T-helper 9 cell (primary cell): ENCODE measurements at regions not wholly inside any gene's neighbourhood (a gene's known extent, or its start where the extent isn't known, plus 50 kb on each side); places are given as distances from the start of the nearest gene placed in this dataset.
"Not testable (repeated sequence)": the region's sequence is repeated elsewhere in the genome, so short reads cannot be mapped to it uniquely, and the experiment has no call there.

ENCODE experiments used
- DNase-seq: peaks from one replicate; pipeline ENCODE4 v3.0.0-alpha.2; 2020

DNA sequence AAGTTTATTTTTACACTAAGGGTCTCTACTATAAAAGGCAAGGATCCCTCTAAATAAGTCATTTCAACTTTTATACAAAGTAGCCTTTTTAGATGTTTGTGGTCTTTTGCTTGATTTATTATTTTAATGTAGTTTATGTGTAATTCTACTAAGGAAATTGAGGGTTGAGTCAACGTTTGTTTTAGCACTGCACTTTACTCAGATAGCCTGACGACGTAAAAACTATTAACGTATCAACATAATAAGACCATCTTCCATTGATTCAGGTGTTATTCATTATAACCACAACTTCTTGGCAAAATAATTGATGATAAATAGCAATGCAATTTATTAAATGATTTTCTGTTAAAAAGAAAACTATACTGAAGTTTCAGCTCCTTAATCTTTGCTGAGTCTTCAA, 1103.6 kb upstream of the ACVR2A start:
- DNase-seq: no peak

DNA sequence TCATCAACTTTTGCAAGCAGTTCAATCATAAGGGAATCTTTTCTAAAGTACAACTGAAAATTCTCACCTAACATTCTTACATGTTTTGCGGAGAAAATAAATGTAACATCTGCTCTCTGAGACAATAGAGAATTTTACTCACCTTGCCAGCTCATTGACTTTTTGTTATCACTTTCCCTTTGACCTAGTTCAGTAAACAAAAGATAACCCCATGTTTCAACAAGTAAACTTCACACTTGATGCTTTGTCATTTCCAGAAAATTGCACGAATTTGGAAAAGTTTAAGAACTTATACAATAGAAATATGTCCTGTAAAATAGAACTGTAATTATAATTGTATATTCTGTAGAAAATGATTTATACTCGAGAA, 1110.0 kb upstream of the ACVR2A start:
- no peak for DNase-seq

DNA sequence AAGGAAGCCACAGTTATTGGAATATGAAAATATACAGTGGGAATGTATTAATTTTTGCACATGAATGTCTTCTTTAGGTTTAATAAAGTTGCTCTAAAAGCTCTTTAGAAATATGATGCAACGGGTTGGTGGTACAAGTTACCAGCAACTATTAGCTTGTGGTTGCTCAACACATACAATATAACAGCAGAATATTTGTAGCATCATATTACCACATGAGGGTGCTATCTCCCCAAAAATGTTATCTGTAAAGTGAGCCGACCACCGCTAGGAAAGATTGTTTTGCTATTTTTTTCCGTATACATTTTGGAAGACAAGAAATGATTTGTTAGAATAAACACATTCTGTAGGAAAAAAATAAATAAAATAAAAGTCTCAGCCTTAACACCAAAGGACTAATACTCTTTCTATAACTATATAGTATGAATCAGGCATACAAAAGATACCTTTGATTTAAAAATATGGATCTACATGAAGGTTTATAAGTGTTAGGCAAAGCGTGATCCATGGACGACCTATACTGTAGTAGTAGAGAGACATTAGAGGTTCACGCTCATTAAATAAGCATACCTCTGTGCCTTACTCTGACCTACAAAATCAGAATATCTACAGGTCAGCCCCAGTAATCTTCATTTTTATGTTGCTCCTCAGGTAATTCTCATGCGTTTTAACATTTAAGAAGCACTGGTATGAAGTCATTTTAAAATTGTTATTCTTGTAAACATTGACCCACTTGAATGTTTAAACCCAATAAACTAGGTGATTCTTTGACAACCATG, 1110.6 kb upstream of the ACVR2A start:
- DNase-seq: no peak

DNA sequence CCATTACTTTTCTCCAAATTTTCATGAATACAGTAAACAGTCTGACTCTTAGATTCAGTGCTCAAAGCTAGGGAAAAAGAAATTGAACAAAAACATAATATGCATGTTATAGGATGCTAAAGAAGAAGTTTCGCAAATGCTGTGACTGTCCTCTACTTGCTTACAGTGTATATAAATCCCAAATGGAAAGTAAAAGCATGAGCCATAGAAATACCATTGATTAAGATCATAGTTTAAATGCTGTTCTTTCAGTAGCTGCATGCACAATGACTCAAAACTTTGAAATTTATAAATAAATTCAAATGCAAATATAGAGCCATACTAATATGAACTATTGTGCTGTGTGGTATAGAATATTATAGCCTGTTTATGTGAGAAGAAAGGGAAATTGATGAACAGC, 1113.9 kb upstream of the ACVR2A start:
- DNase-seq: no peak

DNA sequence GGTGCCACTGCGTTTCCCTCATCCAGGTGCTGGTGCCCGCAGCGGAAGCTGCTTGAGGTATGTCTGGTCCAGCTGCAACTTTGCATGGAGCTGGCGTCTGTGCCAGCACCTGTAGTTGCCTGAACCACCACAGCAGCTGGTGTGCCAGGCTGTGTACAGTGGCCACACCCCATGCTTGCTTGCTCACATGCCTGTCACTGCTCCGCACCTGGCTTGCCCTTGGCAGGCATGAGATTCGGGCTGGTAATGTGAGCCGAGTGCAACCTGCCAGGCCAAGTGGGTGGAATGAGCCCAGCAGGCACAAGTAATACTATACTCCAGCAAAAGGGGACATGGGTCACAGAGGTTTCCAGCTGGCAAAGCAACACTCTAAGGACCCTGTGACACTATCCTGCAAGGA, 1123.3 kb upstream of the ACVR2A start:
- DNase-seq: no peak

DNA sequence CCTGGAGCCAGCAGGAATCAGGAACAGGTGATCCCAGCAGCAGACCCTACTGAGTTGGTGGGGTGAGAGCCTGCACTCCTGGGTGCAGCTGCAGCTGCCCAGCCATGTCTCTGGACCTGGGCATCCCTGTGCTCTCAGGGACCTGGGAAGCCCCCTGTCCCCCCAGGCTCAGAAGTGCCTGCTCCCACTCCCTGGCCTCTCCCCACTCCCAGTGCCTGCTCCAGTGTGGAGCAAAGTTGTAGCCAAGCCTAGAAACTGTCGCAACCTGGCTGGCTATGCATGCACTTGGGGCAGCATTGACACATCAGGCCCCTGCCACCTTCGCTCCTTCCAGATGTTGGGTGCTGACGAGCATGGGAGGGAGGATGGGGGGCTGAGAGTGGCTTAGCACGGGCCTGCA, 1124.7 kb upstream of the ACVR2A start:
- DNase-seq: no peak

DNA sequence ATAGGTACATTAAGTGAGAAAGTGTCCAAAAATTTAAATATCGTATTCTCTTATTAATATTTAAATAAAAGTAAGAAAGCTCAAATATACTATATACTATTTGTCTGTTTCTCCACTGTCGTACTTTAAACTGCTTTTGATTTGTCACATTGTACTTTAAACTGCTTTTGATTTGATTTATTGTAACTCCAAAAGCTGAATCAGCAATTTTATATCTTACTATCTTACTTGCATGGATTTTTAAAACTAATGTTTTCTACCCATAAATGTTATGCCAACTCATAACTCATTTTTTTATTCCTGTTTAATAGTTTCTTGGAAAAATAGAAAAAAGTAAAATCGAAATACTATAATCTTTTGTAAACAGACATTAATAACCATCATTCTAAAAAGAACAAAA, 1128.2 kb upstream of the ACVR2A start:
- DNase-seq: no peak

DNA sequence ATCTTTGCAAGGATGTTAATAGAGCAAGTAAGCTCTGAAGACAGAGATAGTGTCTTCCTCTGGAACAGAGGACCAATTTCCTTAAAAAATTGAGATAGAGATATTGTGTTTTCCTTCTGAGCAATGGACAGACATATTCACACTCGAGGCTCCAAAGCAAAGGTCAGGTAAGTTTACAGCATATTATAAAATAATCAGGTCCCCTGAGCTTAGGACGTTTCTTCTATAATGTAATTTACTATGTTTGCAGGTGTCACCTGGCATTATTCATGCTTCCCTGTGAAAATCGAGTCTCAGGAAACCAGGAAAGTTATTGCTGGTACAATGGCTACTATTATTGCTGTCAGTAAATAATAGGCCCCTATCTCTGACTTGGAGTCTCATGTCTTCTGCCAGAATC, 1135.8 kb upstream of the ACVR2A start:
- DNase-seq: no peak

DNA sequence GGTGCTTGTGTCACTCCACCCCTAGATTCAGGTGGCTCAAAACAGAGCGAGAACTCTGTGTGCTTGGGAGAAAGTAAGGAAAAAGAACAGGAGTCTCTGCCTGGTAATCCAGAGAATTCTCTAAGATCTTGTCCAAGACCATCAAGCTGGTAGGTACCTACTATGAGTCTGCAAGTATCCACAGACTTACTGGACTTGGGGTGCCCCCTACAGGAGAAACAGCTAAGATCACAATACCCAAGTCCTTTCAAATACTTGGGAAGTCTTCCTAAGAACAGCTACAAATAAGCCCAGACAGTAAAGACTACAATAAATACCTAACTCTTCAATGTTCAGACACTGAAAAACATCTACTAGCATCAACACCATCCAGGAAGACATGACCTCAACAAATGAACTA, 1143.6 kb upstream of the ACVR2A start:
- no peak for DNase-seq

DNA sequence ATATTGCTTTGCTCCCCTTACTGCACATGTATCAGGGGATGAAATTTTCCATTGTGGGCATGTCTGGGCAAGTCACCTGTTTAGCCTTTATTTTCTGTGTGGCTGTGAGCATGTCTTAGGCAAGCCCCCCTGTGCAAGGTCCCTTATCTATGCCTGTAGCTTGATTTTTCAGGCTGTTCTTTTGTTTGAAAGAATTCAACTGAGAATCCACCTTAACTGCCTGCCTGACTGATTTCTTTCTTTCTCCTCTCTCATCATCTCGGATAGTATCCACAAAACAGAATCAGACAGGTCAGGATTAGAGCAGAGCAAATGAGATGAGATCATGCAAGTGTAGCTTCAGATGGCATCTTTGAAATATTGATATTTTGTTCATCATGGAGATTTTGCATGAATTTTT, 1147.5 kb upstream of the ACVR2A start:
- DNase-seq: no peak

DNA sequence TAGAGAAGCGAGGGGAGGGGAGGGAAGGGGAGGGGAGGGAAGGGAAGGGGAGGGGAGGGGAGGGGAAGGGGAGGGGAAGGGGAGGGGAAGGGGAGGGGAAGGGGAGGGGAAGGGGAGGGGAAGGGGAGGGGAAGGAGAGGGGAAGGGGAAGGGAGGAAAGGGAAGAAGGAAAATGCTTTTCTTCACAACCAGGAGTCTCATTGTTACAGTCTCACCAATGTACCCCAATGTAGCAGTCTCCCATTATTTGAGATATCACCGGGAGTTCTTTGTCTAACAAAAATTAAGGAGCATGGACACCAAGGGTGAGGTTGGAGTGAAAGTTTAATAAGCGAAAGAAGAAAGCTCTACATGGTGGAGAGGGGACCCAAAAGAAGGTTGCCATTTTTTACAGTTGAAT, 1148.0 kb upstream of the ACVR2A start:
- not testable (repeated sequence) for DNase-seq

DNA sequence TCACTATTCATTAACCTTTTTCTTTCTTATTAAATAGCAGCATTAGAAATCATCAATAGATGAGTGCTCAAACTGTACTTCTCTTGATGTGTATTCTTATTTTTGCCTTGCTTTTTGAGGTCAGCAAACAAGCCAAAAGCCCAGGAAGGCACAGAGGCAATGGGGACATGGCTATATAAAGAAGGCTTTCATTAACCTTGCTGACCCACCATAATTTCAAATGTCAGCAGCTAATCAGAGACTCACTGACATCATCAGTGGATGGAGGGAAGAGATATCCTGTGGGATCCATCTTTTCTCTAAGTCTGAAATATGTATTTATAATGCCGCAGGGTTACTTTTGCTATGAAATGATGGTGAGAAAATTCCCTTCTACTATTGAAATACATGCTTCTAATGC, 1162.8 kb upstream of the ACVR2A start:
- no peak for DNase-seq

DNA sequence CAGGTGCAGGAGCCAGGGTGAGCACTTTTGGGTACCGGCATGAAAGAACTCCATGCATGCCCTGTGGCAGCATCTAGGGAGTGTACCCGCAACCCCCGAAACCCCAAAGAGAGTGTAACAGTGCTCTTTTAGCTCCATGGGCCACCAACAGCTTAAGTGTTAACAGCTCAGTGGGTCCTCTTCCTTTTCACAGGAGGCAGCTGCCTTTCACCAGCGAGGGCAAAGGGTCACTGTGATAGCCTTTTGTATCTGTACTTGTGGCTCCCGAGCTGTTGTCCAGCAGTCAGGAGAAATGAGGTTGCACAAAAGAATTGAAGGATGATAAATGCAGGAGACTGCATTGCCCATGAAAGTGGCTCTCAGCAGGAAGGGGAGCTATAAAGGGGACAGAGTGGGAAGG, 1166.3 kb upstream of the ACVR2A start:
- no peak for DNase-seq

DNA sequence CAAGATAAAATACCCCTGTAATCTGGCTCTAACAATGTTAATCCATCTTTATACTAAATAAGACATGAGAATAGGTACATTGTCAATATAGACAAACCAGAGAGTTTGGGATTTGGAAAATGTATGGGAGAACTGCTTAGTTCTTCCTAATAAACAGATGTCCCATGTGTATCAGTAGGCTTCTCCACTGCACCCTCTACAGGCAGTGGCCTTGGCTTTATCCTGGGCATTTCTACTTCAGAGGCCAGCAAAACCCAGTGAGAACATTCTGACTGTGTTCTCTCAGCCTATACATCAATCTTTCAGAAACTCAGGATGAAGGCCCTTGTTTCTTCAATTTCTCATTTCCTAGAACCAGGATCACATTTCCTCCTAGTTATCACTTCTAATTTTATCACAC, 1167.5 kb upstream of the ACVR2A start:
- DNase-seq: no peak

DNA sequence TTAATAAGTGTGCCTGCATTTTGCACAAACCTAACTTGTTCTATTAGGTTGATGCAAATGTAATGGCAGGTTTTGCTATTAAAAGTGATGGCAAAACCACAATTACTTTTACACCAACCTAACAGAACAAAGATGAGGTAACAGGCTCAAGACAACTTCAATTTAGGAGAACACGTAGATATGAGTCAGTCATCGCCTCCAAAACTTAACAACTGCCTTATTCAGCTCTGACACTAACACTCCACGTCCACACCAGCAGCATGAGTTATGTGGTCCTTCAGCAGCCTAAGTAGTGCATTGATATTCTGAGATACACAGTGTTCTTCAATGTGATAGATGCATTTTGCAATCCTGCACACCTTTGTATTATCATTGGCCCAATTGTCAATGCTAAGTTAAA, 1175.1 kb upstream of the ACVR2A start:
- DNase-seq: no peak

DNA sequence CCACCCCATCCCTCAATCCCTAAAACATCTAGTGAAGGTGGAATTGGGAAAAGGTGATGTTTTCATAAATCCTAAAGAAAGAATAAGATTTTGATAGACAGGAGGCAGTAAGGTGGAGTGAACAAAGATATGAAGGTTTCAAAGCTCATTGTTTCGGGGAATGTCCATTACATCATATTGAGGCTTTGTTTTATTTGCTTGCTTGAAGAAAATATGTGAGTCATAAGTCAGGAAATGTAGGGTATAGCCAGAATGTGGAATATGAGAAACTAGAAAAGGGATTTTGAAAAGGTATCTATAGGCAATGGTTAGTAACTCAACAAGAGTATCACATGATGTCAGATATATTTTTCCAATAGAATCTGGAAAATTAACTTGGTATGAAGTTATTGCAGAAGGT, 1178.5 kb upstream of the ACVR2A start:
- DNase-seq: no peak

DNA sequence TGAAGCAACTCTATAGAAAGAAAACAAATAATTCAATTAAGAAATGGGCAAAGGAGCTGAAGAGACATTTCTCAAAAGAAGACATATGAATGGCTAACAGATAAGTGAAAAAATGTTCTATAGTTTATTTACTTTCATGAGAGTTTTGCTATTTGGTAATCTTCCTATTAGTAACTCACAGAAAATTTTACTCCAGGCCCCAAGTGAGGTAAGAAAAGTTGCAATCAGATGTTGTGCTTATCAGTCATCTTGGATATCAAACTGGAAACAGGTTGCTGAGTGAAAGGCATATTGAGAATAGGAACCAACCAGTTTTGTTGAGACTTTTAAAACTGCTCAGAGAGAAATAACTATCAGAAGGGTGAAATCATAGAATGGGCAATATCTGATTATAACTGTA, 1179.0 kb upstream of the ACVR2A start:
- no peak for DNase-seq

DNA sequence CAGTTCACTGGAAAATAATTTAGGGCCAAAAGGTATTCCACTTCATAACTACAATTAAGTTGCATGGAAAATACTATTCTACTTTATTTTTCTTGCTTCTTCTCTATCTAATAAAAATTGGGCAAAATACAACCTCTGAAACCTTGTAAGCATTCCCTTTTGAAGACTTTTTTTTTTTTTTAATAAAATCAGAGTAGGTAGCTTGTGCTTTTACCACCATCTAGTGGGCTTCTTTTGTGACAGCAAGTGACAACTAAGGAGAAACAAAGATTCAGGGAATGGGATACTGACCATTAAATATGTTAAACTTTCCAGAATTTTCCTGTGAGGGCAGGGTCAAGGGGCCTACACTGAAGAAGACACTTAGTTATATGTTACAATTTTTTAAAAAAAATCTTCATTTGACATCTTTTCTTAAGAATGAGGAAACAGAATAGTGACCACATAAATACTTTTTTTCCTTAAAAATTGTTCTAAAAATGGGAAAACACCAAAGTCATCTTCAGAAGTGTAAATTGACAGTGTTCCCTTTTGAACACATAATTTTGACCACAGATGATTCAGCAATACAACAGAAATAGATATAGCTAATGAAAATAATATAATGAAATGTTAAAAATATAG, 1183.2 kb upstream of the ACVR2A start:
- no peak for DNase-seq

DNA sequence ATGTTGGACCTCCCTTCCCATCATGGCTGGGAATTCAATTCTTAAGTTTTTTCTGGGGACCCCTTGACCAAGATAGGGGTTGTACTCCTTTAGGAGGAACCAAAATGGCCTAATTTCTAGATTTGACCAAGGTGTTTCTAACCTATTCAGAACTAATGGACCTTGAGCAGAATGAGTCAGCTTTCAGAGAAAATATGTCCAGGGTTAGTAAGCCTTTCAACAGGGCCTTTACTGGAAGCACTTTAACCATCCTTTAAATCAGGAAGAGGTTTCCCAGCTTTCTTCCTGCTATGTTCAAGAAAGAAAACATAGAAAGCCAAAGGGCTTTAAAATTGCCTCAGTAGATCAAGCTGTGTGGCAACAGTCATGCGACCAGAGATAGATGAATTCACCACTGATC, 1184.9 kb upstream of the ACVR2A start:
- DNase-seq: no peak

DNA sequence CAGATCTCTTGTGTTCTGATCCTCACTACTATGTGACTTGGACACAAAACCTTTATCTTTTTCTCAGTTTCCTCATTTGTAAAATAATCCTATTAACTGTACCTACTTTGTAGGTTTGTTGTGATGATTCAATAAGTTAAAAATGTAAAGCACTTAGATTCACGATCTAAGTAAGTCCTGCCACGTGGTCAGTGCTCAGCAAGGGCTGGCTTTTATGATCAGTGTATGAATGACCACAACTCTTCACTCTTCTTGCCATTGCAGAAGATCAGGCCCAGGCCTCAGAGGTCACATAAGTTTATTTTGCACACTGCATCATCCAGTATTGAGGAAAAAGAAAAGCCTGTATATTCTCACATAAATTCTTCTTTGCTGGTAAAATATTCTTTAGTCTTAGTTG, 1192.5 kb upstream of the ACVR2A start:
- DNase-seq: no peak

DNA sequence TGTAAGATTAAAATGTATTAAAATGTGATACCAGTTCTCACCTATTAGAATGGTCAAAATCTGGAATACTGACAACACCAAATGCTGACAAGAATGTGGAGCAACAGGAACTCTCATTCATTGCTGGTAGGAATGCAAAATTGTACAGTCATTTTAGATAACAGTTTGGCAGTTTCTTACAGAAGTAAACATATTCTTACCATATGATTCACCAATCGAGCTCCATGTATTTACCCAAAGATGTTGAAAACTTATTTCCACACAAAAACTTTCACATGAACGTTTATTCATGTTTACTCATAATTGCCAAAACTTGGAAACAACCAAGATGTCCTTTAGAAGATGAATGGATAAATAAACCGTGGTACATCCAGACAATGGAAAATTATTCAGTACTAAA, 1193.5 kb upstream of the ACVR2A start:
- no peak for DNase-seq

DNA sequence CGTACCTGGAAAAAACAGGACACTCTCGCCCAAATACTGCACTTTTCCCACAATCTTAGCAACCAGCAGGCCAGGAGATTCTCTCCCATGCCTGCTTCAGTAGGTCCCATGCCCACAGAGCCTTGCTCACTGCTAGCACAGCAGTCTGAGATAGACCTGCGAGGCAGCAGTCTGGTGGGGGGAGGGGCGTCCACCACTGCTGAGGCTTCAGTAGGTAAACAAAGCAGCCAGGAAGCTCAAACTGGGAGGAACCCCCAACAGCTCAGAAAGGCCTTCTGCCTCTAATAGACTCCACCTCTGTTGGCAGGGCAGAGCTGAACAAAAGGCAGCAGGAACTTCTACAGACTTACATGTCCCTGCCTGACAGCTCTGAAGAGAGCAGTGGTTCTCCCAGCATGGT, 1202.8 kb upstream of the ACVR2A start:
- DNase-seq: no peak

DNA sequence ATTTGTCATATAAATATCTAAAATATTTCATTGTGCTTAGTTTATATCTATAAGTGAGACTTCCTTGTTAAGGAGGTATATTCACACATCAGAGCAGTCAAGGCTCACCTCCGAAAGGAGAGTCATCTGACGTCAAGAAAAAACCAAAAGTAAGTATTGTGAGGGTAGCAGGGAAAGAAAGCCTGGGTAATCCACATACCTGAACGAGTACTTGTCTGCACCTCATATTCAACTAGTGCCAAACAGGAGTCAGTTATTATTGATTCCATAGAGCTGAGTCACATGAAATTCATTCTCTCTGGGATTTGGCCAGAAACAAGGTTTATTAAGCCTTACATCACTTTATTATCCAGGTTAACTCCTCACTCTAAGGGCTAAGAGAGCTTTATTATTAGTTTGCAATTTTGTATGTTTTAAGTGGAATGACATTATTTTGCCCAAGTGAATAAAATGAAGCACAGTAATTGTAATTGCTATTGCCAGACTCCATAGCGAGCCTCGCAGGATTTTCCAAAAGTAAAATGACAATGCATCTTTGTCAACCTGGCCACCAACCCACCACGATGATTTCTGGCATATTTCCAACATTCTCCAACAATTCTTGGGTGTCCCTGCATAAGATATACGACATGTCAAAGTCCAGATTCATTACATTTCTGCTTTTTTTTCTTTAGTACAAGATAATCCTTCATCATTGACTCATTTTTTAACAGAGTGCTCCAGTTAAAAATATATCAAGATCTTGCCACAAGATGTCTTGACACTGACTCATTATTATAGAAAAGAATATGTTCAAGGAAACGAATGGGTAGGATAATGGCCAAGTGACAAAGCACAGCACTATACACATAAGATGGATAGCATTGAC, 1210.4 kb upstream of the ACVR2A start:
- no peak for DNase-seq

DNA sequence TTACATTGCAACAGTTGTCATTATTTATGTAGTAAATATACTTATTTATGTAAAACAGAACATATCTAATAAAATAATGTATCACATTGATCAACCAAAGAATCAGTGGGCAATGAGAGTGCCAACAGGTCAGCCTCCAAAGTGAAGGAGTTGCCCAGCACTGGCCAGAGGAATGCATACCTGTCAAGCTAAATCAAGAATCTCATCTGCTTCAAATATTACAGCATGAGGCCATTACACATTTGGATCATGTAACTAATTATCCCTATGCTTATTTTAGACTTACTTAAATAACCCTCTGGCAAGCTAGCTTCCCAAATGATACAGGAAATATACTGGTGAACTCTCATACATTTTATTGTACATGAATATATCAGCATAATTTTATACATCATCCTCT, 1211.7 kb upstream of the ACVR2A start:
- DNase-seq: no peak
